CD1c-positive myeloid dendritic cell (primary cell): ENCODE measurements at regions not wholly inside any gene's neighbourhood (a gene's known extent, or its start where the extent isn't known, plus 50 kb on each side); places are given as distances from the start of the nearest gene placed in this dataset.
"Not testable (repeated sequence)": the region's sequence is repeated elsewhere in the genome, so short reads cannot be mapped to it uniquely, and the experiment has no call there.

Source experiments
- DNase-seq: peaks from one replicate; pipeline ENCODE4 v3.0.0-alpha.2; 2016; ENCODE audit errors: extremely low spot score

DNA sequence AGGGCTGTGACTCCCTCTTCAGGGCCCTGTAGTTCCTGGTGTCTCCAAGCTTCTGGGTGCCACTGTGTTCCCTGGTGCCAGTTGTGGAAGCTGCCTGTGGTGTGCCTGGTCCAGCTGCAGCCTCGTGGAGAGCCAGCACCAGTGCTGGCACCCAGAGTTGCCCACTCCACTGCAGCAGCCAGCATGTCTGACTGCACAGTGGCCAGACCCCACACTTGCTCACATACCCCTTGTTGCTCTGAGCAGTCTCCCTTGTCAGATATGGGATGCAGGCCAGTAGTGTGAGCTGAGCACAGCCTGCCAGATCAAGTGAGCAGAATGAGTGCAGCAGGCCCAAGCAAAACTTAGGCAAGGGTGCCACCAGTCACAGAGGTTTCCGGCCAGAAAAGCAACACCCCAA is 108.6 kb downstream of the ZMAT1 start:
- no peak for DNase-seq

DNA sequence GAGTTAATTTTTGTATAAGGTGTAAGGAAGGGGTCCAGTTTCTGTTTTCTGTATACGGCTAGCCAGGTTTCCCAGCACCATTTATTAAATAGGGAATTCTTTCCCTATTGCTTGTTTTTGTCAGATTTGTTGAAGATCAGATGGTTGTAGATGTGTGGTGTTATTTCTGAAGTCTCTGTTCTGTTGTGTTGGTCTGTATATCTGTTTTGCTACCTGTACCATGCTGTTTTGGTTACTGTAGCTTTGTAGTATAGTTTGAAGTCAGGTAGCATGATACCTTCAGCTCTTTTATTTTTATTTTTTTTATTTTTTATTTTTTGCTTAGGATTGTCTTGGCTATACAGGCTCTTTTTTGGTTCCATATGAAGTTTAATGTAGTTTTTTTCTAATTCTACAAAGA is 114.1 kb downstream of the ZMAT1 start:
- not testable (repeated sequence) for DNase-seq

DNA sequence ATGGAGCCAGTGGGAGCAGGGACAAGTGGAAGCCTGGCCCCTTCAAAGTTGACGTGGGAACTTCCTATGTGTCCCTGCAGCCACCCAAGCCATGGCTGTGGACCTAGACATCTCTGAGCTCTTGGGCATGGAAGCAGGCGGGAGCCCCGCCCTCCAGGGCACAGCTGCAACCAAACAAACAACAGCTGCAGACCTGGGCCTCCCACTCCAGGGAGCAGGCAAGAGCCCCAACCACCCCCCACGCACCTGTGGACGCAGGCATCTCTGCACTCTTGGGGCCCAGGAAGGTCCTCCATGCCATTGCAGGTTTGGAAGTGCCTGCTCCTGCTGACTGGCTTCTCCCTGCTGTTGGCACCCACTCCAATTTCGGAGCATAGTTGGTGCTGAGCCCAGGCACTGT is 118.6 kb downstream of the ZMAT1 start:
- DNase-seq: no peak

DNA sequence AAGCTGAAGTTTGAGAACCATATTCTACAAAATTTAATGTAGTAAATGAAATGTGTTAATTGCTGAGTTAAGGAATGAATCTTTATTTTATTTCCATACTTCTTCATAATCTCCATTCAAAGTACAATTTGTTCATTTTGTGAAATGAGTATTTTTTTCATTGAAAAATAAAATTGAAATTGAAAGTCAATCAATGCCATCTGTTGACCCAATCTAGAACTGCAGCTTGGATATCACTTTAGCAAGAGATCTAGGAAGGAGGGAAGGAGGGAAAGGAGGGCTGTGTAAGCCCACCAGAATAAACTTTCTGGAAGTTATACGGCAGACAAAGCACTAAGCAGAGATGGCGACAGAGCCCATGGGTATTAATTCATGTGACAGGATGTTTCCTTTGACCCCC is 128.4 kb downstream of the ZMAT1 start:
- no peak for DNase-seq

DNA sequence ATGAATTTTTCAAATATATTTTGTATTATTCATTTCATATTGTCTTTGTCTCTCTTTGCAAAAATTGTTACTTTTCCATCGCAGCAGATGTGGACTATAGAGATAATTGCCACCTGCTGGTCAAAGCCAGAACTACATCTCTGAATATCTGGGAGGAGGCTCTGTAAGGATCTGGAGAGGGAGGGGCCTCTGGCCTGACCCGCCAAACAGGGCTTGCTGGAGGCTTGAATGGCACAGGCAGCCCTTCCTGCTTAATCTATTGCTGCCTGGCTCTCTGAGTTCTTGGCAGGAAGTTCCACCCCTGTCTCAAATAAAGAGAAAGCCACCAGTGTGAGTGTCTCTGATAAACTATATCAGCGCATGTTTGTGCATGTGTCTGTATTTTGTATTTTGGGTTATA is 132.4 kb downstream of the ZMAT1 start:
- DNase-seq: peak; percentile 85

DNA sequence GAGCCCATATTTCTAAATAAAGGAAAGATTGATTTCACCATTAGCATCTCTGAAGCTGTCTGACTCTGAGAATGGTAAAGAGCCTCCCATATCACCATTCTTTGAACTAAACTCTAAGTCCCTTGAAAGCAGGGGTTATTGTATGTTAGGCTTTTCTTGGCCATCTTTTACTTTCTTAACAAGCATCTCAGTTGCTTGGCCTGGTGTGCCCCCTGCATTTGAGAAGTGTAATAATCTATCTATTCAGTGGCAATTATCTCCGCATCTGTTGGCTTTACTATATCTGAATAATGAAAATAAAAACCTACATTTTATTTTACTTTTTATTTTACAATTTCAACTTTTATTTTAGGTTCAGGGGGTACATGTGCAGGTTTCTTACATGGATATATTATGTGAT is 128.3 kb upstream of the ARMCX2 start:
- DNase-seq: no peak

DNA sequence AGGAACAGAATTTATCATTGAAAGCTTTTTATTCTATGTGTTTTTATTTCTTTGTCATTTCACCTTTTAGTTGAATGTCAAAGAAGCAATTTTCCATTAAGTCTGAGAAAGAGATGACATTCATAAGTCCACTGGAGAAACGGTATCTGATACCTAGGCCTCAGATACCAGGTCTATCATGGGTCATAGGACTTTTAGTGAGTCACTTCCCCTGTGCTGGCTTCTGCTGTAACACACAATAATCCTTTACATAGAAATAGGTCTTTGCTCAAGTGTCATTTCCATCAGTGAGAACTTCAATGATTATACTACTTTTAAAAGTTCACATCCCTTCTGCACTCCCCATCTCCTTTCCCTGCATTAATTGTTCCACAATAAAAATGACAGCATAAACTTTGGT is 125.5 kb upstream of the ARMCX2 start:
- no peak for DNase-seq

DNA sequence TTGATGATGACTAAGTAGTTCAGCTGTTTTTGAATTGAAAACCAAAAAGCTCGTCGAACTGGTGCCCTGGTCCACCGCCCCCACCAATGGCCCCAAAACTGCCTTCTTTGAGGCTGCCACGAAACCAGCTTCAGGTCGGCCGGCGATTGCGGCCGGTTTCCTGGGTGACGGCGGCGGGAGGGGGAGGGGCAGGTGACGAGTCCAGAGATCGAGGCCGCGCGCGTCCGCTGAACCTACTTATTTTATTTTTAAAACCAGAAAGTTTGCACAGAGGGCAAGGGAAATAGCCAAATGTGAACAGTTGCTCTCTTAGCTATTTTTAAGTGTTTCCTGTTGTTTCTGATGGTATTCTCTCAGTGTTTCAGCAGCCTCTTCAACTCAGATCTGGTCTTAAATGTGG is 120.8 kb upstream of the ARMCX2 start:
- not testable (repeated sequence) for DNase-seq

DNA sequence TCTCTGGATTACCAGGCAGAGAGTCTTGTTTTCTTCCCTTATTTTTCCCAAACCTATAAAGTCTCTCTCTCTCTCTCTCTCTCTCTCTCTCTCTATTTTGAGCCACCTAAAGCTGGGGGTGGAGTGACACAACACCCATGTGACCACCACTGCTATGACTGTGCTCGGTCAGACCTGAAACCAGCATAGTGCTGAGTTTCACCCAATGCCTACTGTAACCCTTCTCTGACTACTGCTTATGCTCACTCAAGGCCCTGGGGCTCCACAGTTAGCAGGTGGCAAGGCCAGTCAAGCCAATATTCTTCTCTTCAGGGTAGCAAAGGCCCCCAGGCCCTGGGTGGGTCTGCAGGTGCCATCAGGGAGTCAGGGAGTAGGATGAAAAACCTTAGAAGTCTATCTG is 114.7 kb upstream of the ARMCX2 start:
- DNase-seq: no peak

DNA sequence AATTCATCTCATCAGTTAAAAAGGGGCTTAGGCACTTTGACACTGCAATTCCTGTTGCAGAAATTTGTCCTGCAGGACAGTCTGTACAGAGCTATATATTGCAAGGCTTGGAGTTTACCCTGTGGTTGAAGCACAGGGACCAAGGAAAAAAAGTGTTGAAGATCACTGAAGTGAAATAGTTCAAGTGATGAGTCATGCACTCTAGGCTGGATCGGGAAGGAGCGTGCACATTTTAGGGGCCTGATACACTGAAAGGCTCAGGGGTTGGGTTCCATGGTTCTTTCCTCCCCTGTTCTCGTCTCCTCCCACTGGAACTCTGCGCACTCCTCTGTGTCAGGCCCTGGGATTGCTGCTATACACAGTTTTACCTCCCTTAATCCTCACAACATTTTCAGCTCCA is 104.9 kb upstream of the ARMCX2 start:
- no peak for DNase-seq

DNA sequence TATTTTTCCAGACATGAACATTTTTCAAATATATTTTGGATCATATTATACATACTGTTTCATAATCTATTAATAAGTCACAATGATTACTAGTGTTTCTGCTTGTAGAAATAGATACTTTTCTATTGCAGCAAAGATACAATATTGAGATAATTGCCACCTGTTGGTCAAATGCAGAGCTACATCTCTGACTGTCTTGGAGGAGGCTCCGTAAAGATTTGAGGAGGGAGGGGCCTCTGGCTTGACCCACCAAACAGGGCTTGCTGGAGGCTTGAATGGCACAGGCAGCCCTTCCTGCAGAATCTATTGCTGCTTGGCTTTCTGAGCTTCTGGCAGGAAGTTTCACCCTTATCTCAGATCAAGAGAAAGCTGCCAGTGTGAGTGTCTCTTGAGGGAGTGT is 99.3 kb upstream of the ARMCX2 start:
- DNase-seq: peak; percentile 35

DNA sequence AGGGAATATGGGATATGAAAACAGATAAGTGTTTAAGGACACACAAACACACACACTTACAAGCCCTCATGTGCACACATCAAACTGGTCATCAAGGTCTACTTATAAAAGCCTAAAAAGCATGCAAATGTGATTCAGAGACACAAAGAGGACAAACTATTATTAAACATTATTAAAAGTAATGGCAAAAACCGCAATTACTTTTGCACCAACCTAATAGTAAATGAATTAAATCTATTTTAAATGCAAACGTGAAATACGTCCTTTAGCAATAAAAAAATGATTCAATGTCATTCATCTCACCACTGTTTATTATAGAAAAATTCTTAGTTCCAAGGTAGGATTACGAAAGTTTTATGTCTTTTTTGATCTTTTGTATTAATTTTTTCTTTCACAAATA is 91.1 kb upstream of the ARMCX2 start:
- no peak for DNase-seq

DNA sequence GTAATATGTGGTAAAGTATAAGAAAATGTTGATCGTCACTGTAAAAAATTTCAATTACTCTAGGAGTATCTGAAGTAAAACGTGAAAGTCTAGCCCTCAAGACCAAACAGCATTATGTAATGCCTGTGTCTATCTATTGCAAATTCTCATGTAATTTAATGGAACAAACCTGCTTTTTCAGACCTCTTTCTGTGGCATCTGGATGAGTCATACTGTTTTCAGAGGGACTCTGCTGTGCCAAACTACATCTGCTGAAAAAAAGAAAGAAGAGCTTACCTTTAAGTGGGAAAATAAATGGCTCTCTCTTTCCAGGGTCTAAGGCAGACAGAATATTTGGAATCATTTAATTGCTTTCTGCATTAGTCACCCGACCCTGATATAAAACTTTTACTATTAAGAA is 89.8 kb upstream of the ARMCX2 start:
- DNase-seq: no peak

DNA sequence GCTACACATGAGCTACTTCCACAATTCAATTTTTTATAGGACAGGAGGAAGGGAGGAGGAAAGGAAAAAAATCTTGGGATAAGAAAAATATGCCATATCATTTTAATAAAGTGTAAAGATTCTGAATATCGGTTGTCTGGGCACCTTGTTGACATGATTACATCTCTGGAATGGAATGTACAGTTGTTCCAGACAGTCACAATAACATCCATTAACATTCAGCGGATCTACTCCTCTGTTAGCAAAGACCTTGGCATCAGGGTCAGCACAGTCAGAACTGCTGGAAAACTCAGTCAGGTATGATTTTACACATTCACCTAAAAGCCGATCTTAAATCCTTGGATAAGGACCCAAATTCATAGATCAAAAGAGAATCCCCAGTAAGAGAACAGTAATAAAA is 85.4 kb upstream of the ARMCX2 start:
- DNase-seq: no peak

DNA sequence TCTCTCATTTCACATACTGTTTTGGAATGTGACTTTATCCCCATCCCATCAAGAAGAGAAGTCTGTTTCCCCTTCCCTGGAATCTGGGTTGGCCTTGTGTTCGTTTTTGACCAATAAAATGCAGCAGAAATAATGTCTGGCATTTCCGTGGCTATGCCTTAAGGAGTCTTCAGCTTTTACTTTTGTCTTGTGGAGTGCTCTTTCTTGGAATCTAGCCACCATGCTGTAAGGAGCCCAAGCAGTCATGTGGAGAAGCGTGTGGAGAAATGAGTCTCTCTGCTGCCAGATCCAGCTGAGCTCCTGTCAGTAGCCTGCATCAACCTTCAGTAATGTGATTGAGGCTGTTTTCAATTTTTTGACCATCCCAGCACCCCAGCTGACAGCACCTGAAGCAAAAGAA is 84.4 kb upstream of the ARMCX2 start:
- DNase-seq: no peak

DNA sequence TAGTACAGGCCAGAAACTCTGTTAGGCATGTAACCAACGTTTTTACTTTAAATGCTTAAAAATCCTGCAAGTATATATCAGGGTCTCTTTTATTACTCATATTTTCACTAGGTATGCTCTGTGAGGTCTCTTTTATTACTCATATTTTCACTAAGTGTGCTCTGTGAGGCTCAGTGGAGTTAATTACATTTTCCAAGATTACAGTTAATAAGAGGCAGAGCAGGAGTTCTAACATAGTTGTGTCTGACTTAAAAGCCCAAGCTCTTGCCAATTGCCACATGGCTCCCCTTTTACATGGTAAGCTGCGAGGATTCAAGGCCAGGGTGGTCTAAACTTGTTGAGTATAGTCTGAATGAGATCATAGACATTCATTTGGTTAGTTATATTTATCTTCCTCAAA is 81.0 kb upstream of the ARMCX2 start:
- DNase-seq: no peak

DNA sequence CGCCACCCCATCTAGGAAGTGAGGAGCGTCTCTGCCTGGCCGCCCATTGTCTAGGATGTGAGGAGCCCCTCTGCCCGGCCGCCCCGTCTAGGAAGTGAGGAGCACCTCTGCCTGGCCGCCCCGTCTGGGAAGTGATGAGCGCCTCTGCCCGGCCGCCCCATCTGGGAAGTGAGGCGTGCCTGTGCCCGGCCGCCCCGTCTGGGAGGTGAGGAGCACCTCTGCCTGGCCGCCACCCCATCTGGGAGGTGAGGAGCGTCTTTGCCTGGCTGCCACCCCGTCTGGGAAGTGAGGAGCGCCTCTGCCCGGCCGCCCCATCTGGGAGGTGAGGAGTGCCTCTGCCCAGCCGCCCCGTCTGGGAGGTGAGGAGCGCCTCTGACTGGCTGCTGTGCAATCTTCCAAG is 79.2 kb upstream of the ARMCX2 start:
- DNase-seq: not testable (repeated sequence)

DNA sequence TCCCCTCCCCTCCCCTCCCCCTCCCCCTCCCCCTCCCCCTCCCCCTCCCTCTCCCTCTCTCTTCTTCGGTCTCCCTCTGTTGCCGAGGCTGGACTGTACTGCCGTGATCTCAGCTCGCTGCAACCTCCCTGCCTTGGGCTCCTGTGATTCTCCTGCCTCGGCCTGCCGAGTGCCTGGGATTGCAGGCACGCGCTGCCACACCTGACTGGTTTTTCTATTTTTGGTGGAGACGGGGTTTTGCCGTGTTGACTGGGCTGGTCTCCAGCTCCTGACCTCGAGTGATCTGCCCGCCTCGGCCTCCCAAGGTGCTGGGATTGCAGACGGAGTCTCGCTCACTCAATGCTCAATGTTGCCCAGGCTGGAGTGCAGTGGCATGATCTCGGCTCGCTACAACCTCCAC is 78.8 kb upstream of the ARMCX2 start:
- not testable (repeated sequence) for DNase-seq

DNA sequence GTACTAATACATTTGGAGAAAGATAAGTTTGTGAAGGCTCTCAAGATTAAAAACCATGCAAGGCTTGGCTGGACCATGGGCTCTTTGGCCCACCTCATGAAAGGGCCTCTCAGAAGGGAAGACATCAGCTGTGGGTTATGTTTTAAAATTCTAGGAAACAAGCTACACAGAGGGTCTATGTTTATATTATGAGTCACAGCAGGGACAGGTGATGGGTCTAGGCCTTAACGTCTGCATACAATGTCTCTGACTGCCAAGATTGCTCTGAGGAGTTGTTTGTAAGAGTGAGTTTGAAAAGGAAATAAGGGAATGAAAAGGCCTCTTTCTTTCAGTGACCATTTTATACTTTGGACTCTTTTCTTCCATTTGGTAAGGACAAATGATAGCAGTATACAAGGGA is 77.0 kb upstream of the ARMCX2 start:
- no peak for DNase-seq

DNA sequence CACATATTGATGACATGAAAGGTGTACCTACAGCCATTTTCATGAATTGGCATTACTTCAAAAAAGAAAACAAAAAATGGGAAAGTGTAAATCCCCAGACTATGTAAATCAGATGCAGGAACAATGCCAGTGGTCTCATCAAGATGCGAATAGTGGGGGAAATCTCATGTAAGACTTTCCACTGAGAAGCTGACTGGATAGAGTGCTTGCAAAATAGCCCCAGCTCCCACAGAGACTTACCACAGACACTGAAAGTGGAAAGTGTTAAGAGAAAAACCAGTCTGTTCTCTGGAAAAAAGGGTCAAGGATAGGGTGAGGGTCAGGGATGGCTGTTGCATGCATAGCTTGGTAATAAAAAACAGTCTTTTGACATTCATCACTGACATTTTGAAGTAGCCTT is 73.2 kb upstream of the ARMCX2 start:
- DNase-seq: no peak

DNA sequence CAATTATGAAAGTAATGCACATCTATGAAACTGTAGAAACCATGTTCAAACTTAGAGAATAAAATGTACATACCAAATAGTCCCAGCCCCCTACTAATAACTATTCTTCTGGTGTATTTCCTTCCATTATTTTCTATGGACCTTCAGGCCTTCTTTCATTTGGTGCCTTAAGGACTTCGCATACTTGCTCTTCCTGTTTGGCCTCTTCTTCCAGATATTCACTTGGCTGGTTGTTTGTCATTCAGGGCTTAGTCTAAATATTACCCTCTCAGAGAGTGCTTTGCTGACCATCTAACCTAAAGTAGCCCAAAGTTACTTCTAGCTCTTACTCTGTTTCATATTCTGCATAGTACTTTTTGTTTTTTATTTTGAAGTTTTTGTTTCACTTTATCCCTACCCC is 70.3 kb upstream of the ARMCX2 start:
- no peak for DNase-seq
